ENCODE measurements at regions not wholly inside any gene's neighbourhood (a gene's known extent, or its start where the extent isn't known, plus 50 kb on each side); places are given as distances from the start of the nearest gene placed in this dataset.

- H3K27ac ChIP-seq: no peak overlapping the region
- H3K9me3 ChIP-seq: no peaks in the 10 kb centered on the region
- no peaks in the 10 kb centered on the region for H3K4me1 ChIP-seq (ENCODE audit: control insufficient read depth in 1 of 2, low read depth in 2 of 2)
- DNase-seq (ENCODE audit: low spot score) (no peak), ATAC-seq (ENCODE audit: insufficient number of reproducible peaks, low FRiP score, low read depth) (no peak)
- H3K36me3 ChIP-seq: no peaks in the 10 kb centered on the region
- no peaks in the 10 kb centered on the region for H3K27me3 ChIP-seq (replicated peaks; ENCODE audit: insufficient read depth)
- H3K4me3 ChIP-seq: no peak overlapping the region
- TF ChIP-seq CTCF (IDR thresholded peaks at IDR 0.05): no peak
These were observed 536.4 kb upstream of the UBE2E2 start for GRCh38 chr3:22666736-22667135.

GRCh38 chr3:22671848-22672247, 531.3 kb upstream of the UBE2E2 start:
- no peaks in the 10 kb centered on the region for H3K36me3 ChIP-seq
- no peaks in the 10 kb centered on the region for H3K4me1 ChIP-seq (ENCODE audit: control insufficient read depth in 1 of 2, low read depth in 2 of 2)
- H3K4me3 ChIP-seq: no peak overlapping the region
- H3K9me3 ChIP-seq: no peaks in the 10 kb centered on the region
- ATAC-seq (ENCODE audit: insufficient number of reproducible peaks, low FRiP score, low read depth) (no peak), DNase-seq (ENCODE audit: low spot score) (no peak)
- no peak for TF ChIP-seq CTCF (IDR thresholded peaks at IDR 0.05)
- H3K27ac ChIP-seq: no peak overlapping the region
- H3K27me3 ChIP-seq (replicated peaks; ENCODE audit: insufficient read depth): no peaks in the 10 kb centered on the region

GRCh38 chr3:22684739-22685138, 518.4 kb upstream of the UBE2E2 start:
- Histone ChIP-seq H3K4me3 (no peak overlapping the region), H3K36me3 (no peaks in the 10 kb centered on the region), H3K27ac (no peak overlapping the region), H3K27me3 (replicated peaks; ENCODE audit: insufficient read depth) (no peaks in the 10 kb centered on the region), H3K4me1 (ENCODE audit: control insufficient read depth in 1 of 2, low read depth in 2 of 2) (no peaks in the 10 kb centered on the region), H3K9me3 (no peaks in the 10 kb centered on the region)
- peak; percentile 20 for ATAC-seq (ENCODE audit: insufficient number of reproducible peaks, low FRiP score, low read depth)
- DNase-seq (ENCODE audit: low spot score): no peak
- no peak for TF ChIP-seq CTCF (IDR thresholded peaks at IDR 0.05)

- no peak for TF ChIP-seq CTCF (IDR thresholded peaks at IDR 0.05)
- H3K27ac ChIP-seq: no peak overlapping the region
- no peak for DNase-seq (ENCODE audit: low spot score)
- no peak for ATAC-seq (ENCODE audit: insufficient number of reproducible peaks, low FRiP score, low read depth)
- H3K4me3 ChIP-seq: no peak overlapping the region
- no peaks in the 10 kb centered on the region for H3K27me3 ChIP-seq (replicated peaks; ENCODE audit: insufficient read depth)
- no peaks in the 10 kb centered on the region for H3K4me1 ChIP-seq (ENCODE audit: control insufficient read depth in 1 of 2, low read depth in 2 of 2)
- no peaks in the 10 kb centered on the region for H3K9me3 ChIP-seq
- H3K36me3 ChIP-seq: no peaks in the 10 kb centered on the region
These were observed 517.5 kb upstream of the UBE2E2 start for GRCh38 chr3:22685597-22685996.

GRCh38 chr3:22691407-22691806, 511.7 kb upstream of the UBE2E2 start:
- ATAC-seq (ENCODE audit: insufficient number of reproducible peaks, low FRiP score, low read depth): no peak
- Histone ChIP-seq H3K27ac (no peak overlapping the region), H3K4me3 (no peak overlapping the region), H3K9me3 (no peaks in the 10 kb centered on the region), H3K36me3 (no peaks in the 10 kb centered on the region), H3K27me3 (replicated peaks; ENCODE audit: insufficient read depth) (no peaks in the 10 kb centered on the region), H3K4me1 (ENCODE audit: control insufficient read depth in 1 of 2, low read depth in 2 of 2) (no peaks in the 10 kb centered on the region)
- no peak for TF ChIP-seq CTCF (IDR thresholded peaks at IDR 0.05)
- no peak for DNase-seq (ENCODE audit: low spot score)

All from thoracic aorta (tissue), 2 donors.